ENCODE measurements at regions not wholly inside any gene's neighbourhood (a gene's known extent, or its start where the extent isn't known, plus 50 kb on each side); places are given as distances from the start of the nearest gene placed in this dataset.

GRCh38 chr6:22966691-22967422 lies 397.5 kb downstream of the HDGFL1 start:
- DNase-seq (ENCODE audit: low spot score in 2 of 2) = no peak
- intact Hi-C loops (cut with DNase I; ENCODE audit: low total_unique reads) = no loop called here
- no peak for TF ChIP-seq CTCF (IDR thresholded peaks at IDR 0.05)
- TF ChIP-seq POLR2A (IDR thresholded peaks at IDR 0.05) = no peak
- 63 to 66% methylated on average over 3 of the region's 3 CpGs for WGBS, 2 donors
- H3K4me3 ChIP-seq (ENCODE audit: low read depth, poor library complexity, severe bottlenecking) = no peak overlapping the region

- TF ChIP-seq CTCF (IDR thresholded peaks at IDR 0.05) = no peak
- TF ChIP-seq POLR2A (IDR thresholded peaks at IDR 0.05) = no peak
- H3K4me3 ChIP-seq (ENCODE audit: low read depth, poor library complexity, severe bottlenecking) = no peak overlapping the region
- WGBS, 2 donors = 80 to 88% methylated on average over 1 of the region's 1 CpG
- intact Hi-C loops (cut with DNase I; ENCODE audit: low total_unique reads) = no loop called here
- no peak for DNase-seq (ENCODE audit: low spot score in 2 of 2)
Measured at GRCh38 chr6:22970004-22970403, 400.6 kb downstream of the HDGFL1 start.

- TF ChIP-seq CTCF (IDR thresholded peaks at IDR 0.05) = no peak
- no peak for TF ChIP-seq POLR2A (IDR thresholded peaks at IDR 0.05)
- intact Hi-C loops (cut with DNase I; ENCODE audit: low total_unique reads) = no loop called here
- no peak for DNase-seq (ENCODE audit: low spot score in 2 of 2)
- 59 to 75% methylated on average over 3 of the region's 3 CpGs for WGBS, 2 donors
- H3K4me3 ChIP-seq (ENCODE audit: low read depth, poor library complexity, severe bottlenecking) = no peak overlapping the region
Measured at GRCh38 chr6:22972771-22973170, 403.4 kb downstream of the HDGFL1 start.

- intact Hi-C loops (cut with DNase I; ENCODE audit: low total_unique reads) = no loop called here
- no peak for DNase-seq (ENCODE audit: low spot score in 2 of 2)
- TF ChIP-seq POLR2A (IDR thresholded peaks at IDR 0.05) (no peak), CTCF (IDR thresholded peaks at IDR 0.05) (no peak)
- H3K4me3 ChIP-seq (ENCODE audit: low read depth, poor library complexity, severe bottlenecking) = no peak overlapping the region
- 33 to 54% methylated on average over 1 of the region's 1 CpG for WGBS, 2 donors
Measured at GRCh38 chr6:22975079-22975478, 405.7 kb downstream of the HDGFL1 start.

GRCh38 chr6:22980446-22980845 lies 411.1 kb downstream of the HDGFL1 start:
- no peak for DNase-seq (ENCODE audit: low spot score in 2 of 2)
- intact Hi-C loops (cut with DNase I; ENCODE audit: low total_unique reads) = no loop called here
- H3K4me3 ChIP-seq (ENCODE audit: low read depth, poor library complexity, severe bottlenecking) = no peak overlapping the region
- TF ChIP-seq POLR2A (IDR thresholded peaks at IDR 0.05) (no peak), CTCF (IDR thresholded peaks at IDR 0.05) (no peak)
- 72 to 83% methylated on average over 1 to 2 of the region's 2 CpGs for WGBS, 2 donors
